Retina (tissue), 1 donor: ENCODE measurements at regions not wholly inside any gene's neighbourhood (a gene's known extent, or its start where the extent isn't known, plus 50 kb on each side); places are given as distances from the start of the nearest gene placed in this dataset.
A peak's percentile ranks its signal among the peaks of the same experiment; 100 is the strongest.
"Not testable (repeated sequence)": the region's sequence is repeated elsewhere in the genome, so short reads cannot be mapped to it uniquely, and the experiment has no call there.

Experiments
- DNase-seq: peaks from one replicate; pipeline ENCODE4 v3.0.0-alpha.2; 2016

GRCh38 chr17:20633268-20634059 lies 53.9 kb downstream of the CDRT15L2 start:
- not testable (repeated sequence) for DNase-seq

- not testable (repeated sequence) for DNase-seq
These were observed 60.6 kb downstream of the CDRT15L2 start for GRCh38 chr17:20640147-20640546.

- DNase-seq = not testable (repeated sequence)
These were observed 67.2 kb downstream of the CDRT15L2 start for GRCh38 chr17:20646661-20647272.

GRCh38 chr17:20649097-20649767 lies 69.7 kb downstream of the CDRT15L2 start:
- not testable (repeated sequence) for DNase-seq

GRCh38 chr17:20651022-20651421 lies 71.5 kb downstream of the CDRT15L2 start:
- DNase-seq = not testable (repeated sequence)

GRCh38 chr17:20651736-20652135 lies 72.2 kb downstream of the CDRT15L2 start:
- not testable (repeated sequence) for DNase-seq

- DNase-seq = not testable (repeated sequence)
These were observed 73.9 kb downstream of the CDRT15L2 start for GRCh38 chr17:20653391-20653790.

- peak; percentile 40 for DNase-seq
These were observed 74.6 kb downstream of the CDRT15L2 start for GRCh38 chr17:20654114-20654513.

- peak; percentile 39 for DNase-seq
These were observed 75.1 kb downstream of the CDRT15L2 start for GRCh38 chr17:20654575-20654974.

- DNase-seq = not testable (repeated sequence)
These were observed 85.8 kb downstream of the CDRT15L2 start for GRCh38 chr17:20665103-20665955.

GRCh38 chr17:20666689-20667088 lies 87.2 kb downstream of the CDRT15L2 start:
- DNase-seq = not testable (repeated sequence)

GRCh38 chr17:20667712-20668111 lies 88.2 kb downstream of the CDRT15L2 start:
- DNase-seq = not testable (repeated sequence)

- not testable (repeated sequence) for DNase-seq
These were observed 88.8 kb downstream of the CDRT15L2 start for GRCh38 chr17:20668316-20668715.

GRCh38 chr17:20668868-20669267 lies 89.3 kb downstream of the CDRT15L2 start:
- DNase-seq = not testable (repeated sequence)

- DNase-seq = not testable (repeated sequence)
These were observed 91.0 kb downstream of the CDRT15L2 start for GRCh38 chr17:20670506-20670905.

- DNase-seq = not testable (repeated sequence)
These were observed 94.8 kb downstream of the CDRT15L2 start for GRCh38 chr17:20674374-20674773.

GRCh38 chr17:20675707-20676106 lies 96.2 kb downstream of the CDRT15L2 start:
- DNase-seq = not testable (repeated sequence)

- not testable (repeated sequence) for DNase-seq
These were observed 97.1 kb downstream of the CDRT15L2 start for GRCh38 chr17:20676656-20677055.

GRCh38 chr17:20677469-20677868 lies 97.9 kb downstream of the CDRT15L2 start:
- DNase-seq = not testable (repeated sequence)

- DNase-seq = not testable (repeated sequence)
These were observed 98.9 kb downstream of the CDRT15L2 start for GRCh38 chr17:20678424-20678823.

- not testable (repeated sequence) for DNase-seq
These were observed 102.5 kb downstream of the CDRT15L2 start for GRCh38 chr17:20681746-20682722.
